ENCODE measurements at regions not wholly inside any gene's neighbourhood (a gene's known extent, or its start where the extent isn't known, plus 50 kb on each side); places are given as distances from the start of the nearest gene placed in this dataset.

- TF ChIP-seq CTCF (IDR thresholded peaks at IDR 0.05; ENCODE audit: control extremely low read depth in 1 of 3, insufficient read depth in 1 of 3, low read depth in 1 of 3, low read length in 3 of 3) (no peak), RBBP5 (IDR thresholded peaks at IDR 0.05; ENCODE audit: borderline replicate concordance, low read depth, low read length) (no peak), SIN3A (conservative IDR thresholded peaks at IDR 0.05 in 1 of 2, IDR thresholded peaks at IDR 0.05 in 1 of 2; ENCODE audit: low read depth in 1 of 2, low read length in 2 of 2) (no peak), SIX5 (IDR thresholded peaks at IDR 0.05; ENCODE audit: low read depth, low read length) (no peak), YY1 (IDR thresholded peaks at IDR 0.05; ENCODE audit: low read depth, low read length) (no peak), TAF7 (optimal IDR thresholded peaks at IDR 0.05; ENCODE audit: borderline replicate concordance, low read depth, low read length) (no peak)
These were observed 234.8 kb upstream of the TMEM161B start (continued) for GRCh38 chr5:88503406-88503805.
